ENCODE measurements at regions not wholly inside any gene's neighbourhood (a gene's known extent, or its start where the extent isn't known, plus 50 kb on each side); places are given as distances from the start of the nearest gene placed in this dataset.

- TF ChIP-seq CTCF (CRISPR knock-in tag; IDR thresholded peaks at IDR 0.05) (no peak), ZNF33B (CRISPR knock-in tag; IDR thresholded peaks at IDR 0.05) (no peak), NFE2 (CRISPR knock-in tag; IDR thresholded peaks at IDR 0.05) (no peak), CHD2 (IDR thresholded peaks at IDR 0.05; ENCODE audit: low read depth, low read length) (no peak), JUN (CRISPR knock-in tag; IDR thresholded peaks at IDR 0.05) (no peak), RAD21 (CRISPR knock-in tag; IDR thresholded peaks at IDR 0.05) (no peak), CAMTA2 (CRISPR knock-in tag; IDR thresholded peaks at IDR 0.05; ENCODE audit: borderline replicate concordance) (no peak), ATF3 (CRISPR knock-in tag; IDR thresholded peaks at IDR 0.05) (no peak)
- TF ChIP-seq, protein P1, sequence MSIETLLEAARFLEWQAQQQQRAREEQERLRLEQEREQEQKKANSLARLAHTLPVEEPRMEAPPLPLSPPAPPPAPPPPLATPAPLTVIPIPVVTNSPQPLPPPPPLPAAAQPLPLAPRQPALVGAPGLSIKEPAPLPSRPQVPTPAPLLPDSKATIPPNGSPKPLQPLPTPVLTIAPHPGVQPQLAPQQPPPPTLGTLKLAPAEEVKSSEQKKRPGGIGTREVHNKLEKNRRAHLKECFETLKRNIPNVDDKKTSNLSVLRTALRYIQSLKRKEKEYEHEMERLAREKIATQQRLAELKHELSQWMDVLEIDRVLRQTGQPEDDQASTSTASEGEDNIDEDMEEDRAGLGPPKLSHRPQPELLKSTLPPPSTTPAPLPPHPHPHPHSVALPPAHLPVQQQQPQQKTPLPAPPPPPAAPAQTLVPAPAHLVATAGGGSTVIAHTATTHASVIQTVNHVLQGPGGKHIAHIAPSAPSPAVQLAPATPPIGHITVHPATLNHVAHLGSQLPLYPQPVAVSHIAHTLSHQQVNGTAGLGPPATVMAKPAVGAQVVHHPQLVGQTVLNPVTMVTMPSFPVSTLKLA (IDR thresholded peaks at IDR 0.05), result no peak
These were observed 138.5 kb upstream of the MGMT start for GRCh38 chr10:129328546-129328945.

Data from HepG2 (cell line).